Trophoblast cell (in vitro differentiated cells and primary cell): ENCODE measurements at regions not wholly inside any gene's neighbourhood (a gene's known extent, or its start where the extent isn't known, plus 50 kb on each side); places are given as distances from the start of the nearest gene placed in this dataset.

Experiments used
- DNase-seq, 2 donors: peaks; one replicate each; pipeline ENCODE4 v3.0.0-alpha.2; 2016
- H2AFZ ChIP-seq: 2 replicates; pipeline ENCODE4 v1.6.1; 2013; ENCODE audit warnings: low read length, moderate library complexity, mild to moderate bottlenecking; ENCODE audit not compliant: insufficient read depth, poor library complexity
- H2AK5ac ChIP-seq: 2 replicates; pipeline ENCODE4 v1.6.1; 2013; ENCODE audit warnings: mild to moderate bottlenecking, low read length
- H2BK120ac ChIP-seq: 2 replicates; pipeline ENCODE4 v1.6.1; 2013; ENCODE audit warnings: low read length, mild to moderate bottlenecking, moderate library complexity; ENCODE audit not compliant: insufficient read depth, poor library complexity
- H2BK12ac ChIP-seq: 2 replicates; pipeline ENCODE4 v1.6.1; 2013; ENCODE audit warnings: mild to moderate bottlenecking, low read length, moderate library complexity
- H2BK5ac ChIP-seq: 2 replicates; pipeline ENCODE4 v1.6.1; 2013; ENCODE audit warnings: low read length, low read depth, moderate library complexity, mild to moderate bottlenecking; ENCODE audit not compliant: poor library complexity
- H3K14ac ChIP-seq: 2 replicates; pipeline ENCODE4 v1.6.1; 2013; ENCODE audit warnings: mild to moderate bottlenecking, low read length
- H3K18ac ChIP-seq: 2 replicates; pipeline ENCODE4 v1.6.1; 2013; ENCODE audit warnings: mild to moderate bottlenecking, low read length
- H3K23ac ChIP-seq: 2 replicates; pipeline ENCODE4 v1.6.1; 2013; ENCODE audit warnings: low read length
- H3K27ac ChIP-seq: 2 replicates; pipeline ENCODE4 v1.5.1; 2013; ENCODE audit warnings: low read depth, mild to moderate bottlenecking, inconsistent platforms, low read length, moderate library complexity
- H3K27me3 ChIP-seq: 2 replicates; pipeline ENCODE4 v1.6.1; 2013; ENCODE audit warnings: inconsistent platforms, mild to moderate bottlenecking, low read length, moderate library complexity; ENCODE audit not compliant: insufficient read depth
- H3K36me3 ChIP-seq, 2 experiments: 1 replicate in 1 of 2; 2 replicates in 1 of 2; pipeline ENCODE4 v1.6.1; 2013; ENCODE audit warnings: low read length in 2 of 2, mild to moderate bottlenecking in 2 of 2, moderate library complexity in 1 of 2; ENCODE audit not compliant: insufficient read depth in 2 of 2, control insufficient read depth in 1 of 2
- H3K4ac ChIP-seq: 2 replicates; pipeline ENCODE4 v1.6.1; 2013; ENCODE audit warnings: low read depth, mild to moderate bottlenecking, low read length, moderate library complexity
- H3K4me1 ChIP-seq, 2 experiments: 1 replicate in 1 of 2; 2 replicates in 1 of 2; pipeline ENCODE4 v1.6.1; 2013; ENCODE audit warnings: low read length in 2 of 2, mild to moderate bottlenecking in 2 of 2, moderate library complexity in 1 of 2; ENCODE audit not compliant: insufficient read depth in 2 of 2, control insufficient read depth in 1 of 2
- H3K4me2 ChIP-seq: 2 replicates; pipeline ENCODE4 v1.6.1; 2013; ENCODE audit warnings: inconsistent platforms, mild to moderate bottlenecking, low read length, moderate library complexity
- H3K4me3 ChIP-seq: 2 replicates; pipeline ENCODE4 v1.5.1; 2013; ENCODE audit warnings: mild to moderate bottlenecking, low read depth, low read length, inconsistent platforms
- H3K79me1 ChIP-seq: one replicate; pipeline ENCODE4 v1.6.1; 2013; ENCODE audit warnings: low read length
- H3K79me2 ChIP-seq: 2 replicates; pipeline ENCODE4 v1.6.1; 2013; ENCODE audit warnings: low read length, mild to moderate bottlenecking; ENCODE audit not compliant: control insufficient read depth, insufficient read depth, poor library complexity
- H3K9ac ChIP-seq: 2 replicates; pipeline ENCODE4 v1.6.1; 2013; ENCODE audit warnings: mild to moderate bottlenecking, low read length
- H3K9me3 ChIP-seq: 2 replicates; pipeline ENCODE4 v1.6.1; 2013; ENCODE audit warnings: low read depth, mild to moderate bottlenecking, control low read depth, inconsistent platforms, low read length; ENCODE audit not compliant: insufficient read depth
- H4K12ac ChIP-seq: 2 replicates; pipeline ENCODE4 v1.6.1; 2013; ENCODE audit warnings: low read depth, mild to moderate bottlenecking, low read length, moderate library complexity
- H4K8ac ChIP-seq: 2 replicates; pipeline ENCODE4 v1.6.1; 2013; ENCODE audit warnings: low read depth, mild to moderate bottlenecking, low read length, moderate library complexity
- H4K91ac ChIP-seq: one replicate; pipeline ENCODE4 v1.6.1; 2013; ENCODE audit warnings: low read depth, mild to moderate bottlenecking, low read length, moderate library complexity
- WGBS: extraction: QIAGEN DNeasy Blood & Tissue Kit; methylation state at CpG from one replicate; pipeline ENCODE4 v1.1.7; 2013; ENCODE audit warnings: missing lambda C conversion rate; ENCODE audit not compliant: insufficient read length, insufficient coverage; ENCODE audit errors: extremely low coverage; 5-methylcytosine and 5-hydroxymethylcytosine counted together

DNA sequence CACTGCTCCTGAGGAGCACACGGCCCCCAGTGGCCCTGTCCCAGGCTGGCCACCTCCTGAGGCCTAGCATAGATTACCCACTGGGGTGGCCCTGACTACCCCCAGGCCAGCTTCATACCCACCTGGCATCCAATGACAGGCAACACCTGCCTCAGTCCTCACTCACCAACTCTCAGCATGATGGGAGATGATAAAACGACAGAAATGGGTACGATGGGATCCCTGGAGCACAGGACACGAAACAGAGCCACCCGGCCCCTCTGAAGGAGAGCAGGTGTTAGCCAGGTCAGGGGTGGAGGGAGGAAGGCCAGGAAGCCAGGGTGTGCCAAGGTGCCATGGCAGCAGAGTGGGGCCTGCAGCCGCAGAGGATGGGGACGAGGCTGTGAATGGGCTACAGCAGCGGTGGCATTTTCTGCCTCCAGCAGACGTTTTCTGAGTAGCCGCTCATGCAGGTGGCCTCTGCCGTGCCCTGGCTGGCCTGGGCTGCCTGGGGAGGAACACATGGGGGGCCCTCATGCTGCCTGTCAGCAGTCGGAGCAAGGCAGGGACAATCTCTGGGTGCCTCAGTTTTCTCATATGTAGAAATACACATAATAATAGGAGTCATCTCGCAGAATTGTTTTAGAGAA is 50.2 kb upstream of the FGF3 start:
- Histone ChIP-seq H3K23ac (no peak overlapping the region), H2BK120ac (no peak overlapping the region), H3K4me1 (no peaks in the 10 kb centered on the region), H2BK5ac (no peak overlapping the region), H3K27ac (no peak overlapping the region), H3K36me3 (no peaks in the 10 kb centered on the region), H3K9ac (no peak overlapping the region), H3K4ac (no peak overlapping the region), H2BK12ac (no peak overlapping the region), H4K12ac (no peak overlapping the region), H3K79me2 (no peaks in the 10 kb centered on the region), H4K8ac (no peak overlapping the region), H3K18ac (no peak overlapping the region), H2AFZ (no peak overlapping the region), H3K14ac (no peak overlapping the region), H2AK5ac (no peak overlapping the region), H3K4me3 (no peak overlapping the region), H3K4me2 (no peak overlapping the region), H3K79me1 (no peaks in the 10 kb centered on the region), H3K9me3 (peaks cover 5% of the 10 kb centered on the region), H3K27me3 (no peaks in the 10 kb centered on the region), H4K91ac (no peak overlapping the region)
- no peak for DNase-seq
- no CpG with 5 or more reads among the region's 13 CpGs for WGBS

DNA sequence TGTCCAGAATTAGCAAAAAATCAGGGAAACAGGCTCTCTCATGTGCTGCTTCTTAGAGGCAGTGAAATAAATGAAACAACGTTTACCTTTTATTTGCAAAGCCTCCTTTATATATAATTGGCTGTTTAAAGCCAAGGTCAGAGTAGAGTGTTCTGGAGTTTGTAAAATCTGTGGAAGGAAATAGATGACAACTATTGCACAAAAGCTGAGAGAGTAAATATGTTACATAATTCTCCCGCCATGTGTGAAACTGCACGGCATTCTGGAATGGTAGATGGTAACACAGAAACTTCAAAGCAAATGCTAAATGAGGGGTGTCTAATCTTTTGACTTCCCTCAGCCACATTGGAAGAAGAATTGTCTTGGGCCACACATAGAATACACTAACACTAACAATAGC is 51.5 kb upstream of the FGF3 start:
- no peak overlapping the region for H3K27ac ChIP-seq
- no peak overlapping the region for H4K12ac ChIP-seq
- H2BK12ac ChIP-seq, result no peak overlapping the region
- no peaks in the 10 kb centered on the region for H3K79me2 ChIP-seq
- H2BK5ac ChIP-seq, result no peak overlapping the region
- no peak overlapping the region for H3K4ac ChIP-seq
- H4K91ac ChIP-seq, result no peak overlapping the region
- no peak overlapping the region for H3K4me2 ChIP-seq
- no peak overlapping the region for H3K14ac ChIP-seq
- H3K18ac ChIP-seq, result no peak overlapping the region
- H3K9ac ChIP-seq, result no peak overlapping the region
- no peak overlapping the region for H3K23ac ChIP-seq
- no peaks in the 10 kb centered on the region for H3K4me1 ChIP-seq
- peaks cover 5% of the 10 kb centered on the region for H3K9me3 ChIP-seq
- no CpG with 5 or more reads among the region's 3 CpGs for WGBS
- H3K79me1 ChIP-seq, result no peaks in the 10 kb centered on the region
- DNase-seq, result no peak
- H2AK5ac ChIP-seq, result no peak overlapping the region
- no peak overlapping the region for H3K4me3 ChIP-seq
- H2AFZ ChIP-seq, result no peak overlapping the region
- H2BK120ac ChIP-seq, result no peak overlapping the region
- no peaks in the 10 kb centered on the region for H3K36me3 ChIP-seq
- H3K27me3 ChIP-seq, result no peaks in the 10 kb centered on the region
- no peak overlapping the region for H4K8ac ChIP-seq

DNA sequence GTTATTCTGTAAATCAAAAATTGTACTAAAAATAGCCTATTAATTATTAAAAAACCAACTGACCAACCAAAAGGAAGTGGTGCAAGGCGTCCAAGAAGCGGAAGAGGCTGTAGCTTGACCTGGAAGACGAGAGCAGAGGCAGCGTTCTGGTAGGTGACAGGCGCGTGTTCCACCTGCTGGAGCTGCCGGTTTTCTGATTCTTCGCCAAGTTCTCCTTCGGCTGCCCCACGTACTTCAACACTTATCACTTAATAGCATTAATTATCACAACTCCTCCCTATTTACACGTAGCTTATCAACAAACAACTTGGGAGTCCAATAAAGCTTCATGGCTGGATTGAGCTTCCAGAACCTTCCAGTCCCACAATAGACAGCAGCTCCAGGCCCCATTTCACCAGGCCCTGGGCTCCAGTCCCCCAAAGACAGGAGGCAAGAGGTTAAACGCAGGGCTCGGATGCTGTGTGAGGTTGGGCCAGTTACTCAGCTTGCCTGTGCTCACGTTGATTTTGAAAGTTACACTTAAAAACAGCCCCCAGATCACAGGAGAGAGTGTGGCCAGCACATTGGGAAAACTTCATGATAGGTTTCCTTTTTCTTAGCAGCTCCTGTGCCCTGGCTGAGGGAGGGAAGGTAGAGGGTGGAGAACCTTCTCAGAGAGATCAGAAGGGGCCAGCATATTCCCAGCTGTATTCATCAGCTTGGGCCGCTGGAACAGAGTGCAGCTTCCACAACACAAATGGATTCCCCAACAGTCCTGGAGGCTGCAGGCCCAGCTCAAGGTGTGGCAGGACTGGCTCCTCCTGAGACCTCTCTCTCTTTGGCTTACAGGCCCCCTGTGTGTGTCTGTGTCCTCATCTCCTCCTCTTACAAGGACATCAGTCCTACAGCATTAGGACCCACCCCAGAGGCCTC is 54.2 kb upstream of the FGF3 start:
- Histone ChIP-seq H3K9me3 (peaks cover 5% of the 10 kb centered on the region), H4K8ac (no peak overlapping the region), H2AFZ (no peak overlapping the region), H3K14ac (no peak overlapping the region), H2BK120ac (no peak overlapping the region), H2BK12ac (no peak overlapping the region), H3K4me3 (no peak overlapping the region), H3K27ac (no peak overlapping the region), H3K36me3 (no peaks in the 10 kb centered on the region), H2BK5ac (no peak overlapping the region), H3K4ac (no peak overlapping the region), H3K23ac (no peak overlapping the region), H3K79me1 (no peaks in the 10 kb centered on the region), H4K91ac (no peak overlapping the region), H3K27me3 (no peaks in the 10 kb centered on the region), H3K4me1 (no peaks in the 10 kb centered on the region), H4K12ac (no peak overlapping the region), H3K9ac (no peak overlapping the region), H3K79me2 (no peaks in the 10 kb centered on the region), H3K18ac (no peak overlapping the region), H3K4me2 (no peak overlapping the region), H2AK5ac (no peak overlapping the region)
- WGBS, result 100% methylated on average over 3 of the region's 15 CpGs
- DNase-seq, result no peak

DNA sequence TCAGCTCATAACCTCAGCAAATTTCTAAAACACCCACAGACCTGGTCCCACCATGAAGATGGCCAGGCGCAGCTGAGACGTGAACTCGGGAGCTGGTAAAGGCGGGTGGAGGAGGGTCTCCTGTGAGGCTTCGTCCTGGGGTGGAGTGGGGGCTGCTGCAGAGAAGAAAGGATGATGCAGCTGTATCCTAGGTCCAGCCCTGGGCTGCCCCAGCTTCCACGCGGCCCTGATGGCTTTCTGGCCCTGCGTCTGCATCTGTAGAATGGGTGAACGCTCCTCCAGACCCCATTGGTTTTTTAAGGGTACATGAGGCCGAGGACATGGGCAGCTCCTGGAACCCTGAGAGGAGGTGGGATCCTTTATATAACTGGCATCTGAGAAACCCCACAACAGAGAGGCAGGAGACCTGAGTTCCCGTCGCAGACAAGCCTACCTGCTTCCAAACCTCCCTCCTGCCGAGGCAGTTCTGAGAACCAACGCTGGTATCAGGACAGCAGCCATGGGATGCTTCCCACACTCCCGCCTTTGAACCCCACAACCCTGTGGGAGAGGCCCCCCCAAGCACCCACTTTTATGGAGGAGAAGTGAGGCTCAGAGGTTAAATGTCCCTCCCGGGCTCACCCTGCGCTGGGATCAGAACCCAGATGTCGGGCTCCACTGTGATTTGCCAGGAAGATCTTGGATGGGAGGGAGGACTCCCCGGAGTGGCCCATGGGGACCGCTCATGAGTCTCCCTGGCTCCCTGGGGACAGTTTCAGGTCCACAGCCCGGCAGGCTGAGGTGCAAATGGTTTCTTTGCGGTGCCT is 55.2 kb upstream of the FGF3 start:
- H3K18ac ChIP-seq, result no peak overlapping the region
- H3K4ac ChIP-seq, result no peak overlapping the region
- no peak overlapping the region for H3K27ac ChIP-seq
- WGBS, result no CpG with 5 or more reads among the region's 22 CpGs
- H3K14ac ChIP-seq, result no peak overlapping the region
- no peak overlapping the region for H4K12ac ChIP-seq
- no peaks in the 10 kb centered on the region for H3K4me1 ChIP-seq
- no peak overlapping the region for H3K4me2 ChIP-seq
- no peak overlapping the region for H3K23ac ChIP-seq
- no peaks in the 10 kb centered on the region for H3K79me1 ChIP-seq
- no peaks in the 10 kb centered on the region for H3K36me3 ChIP-seq
- H3K79me2 ChIP-seq, result no peaks in the 10 kb centered on the region
- H2BK120ac ChIP-seq, result no peak overlapping the region
- no peaks in the 10 kb centered on the region for H3K27me3 ChIP-seq
- DNase-seq, result no peak
- no peak overlapping the region for H4K91ac ChIP-seq
- H2BK5ac ChIP-seq, result no peak overlapping the region
- no peak overlapping the region for H2AK5ac ChIP-seq
- H2BK12ac ChIP-seq, result no peak overlapping the region
- no peak overlapping the region for H4K8ac ChIP-seq
- no peak overlapping the region for H3K4me3 ChIP-seq
- no peak overlapping the region for H2AFZ ChIP-seq
- H3K9me3 ChIP-seq, result peaks cover 5% of the 10 kb centered on the region
- no peak overlapping the region for H3K9ac ChIP-seq
